Peyer's patch (tissue), 4 donors: ENCODE measurements at regions not wholly inside any gene's neighbourhood (a gene's known extent, or its start where the extent isn't known, plus 50 kb on each side); places are given as distances from the start of the nearest gene placed in this dataset.
A peak's percentile ranks its signal among the peaks of the same experiment; 100 is the strongest.

ENCODE experiments used
- DNase-seq, 3 donors: peaks; one replicate each; pipeline ENCODE4 v3.0.0-alpha.2; 2017 to 2019
- H3K27ac ChIP-seq, 4 donors: fragments of 200-600 bp; sonication (generic); one replicate each; pipeline ENCODE4 v1.5.1; 2016 to 2019
- H3K27me3 ChIP-seq, 2 donors: fragments of 200-600 bp; sonication (generic); one replicate each; pipeline ENCODE4 v1.5.1; 2019
- H3K36me3 ChIP-seq, 3 donors: fragments of 200-600 bp; sonication (generic); one replicate each; pipeline ENCODE4 v1.5.1; 2016 to 2019
- H3K4me1 ChIP-seq, 4 donors: fragments of 200-600 bp; sonication (generic); one replicate each; pipeline ENCODE4 v1.5.1; 2016 to 2019
- H3K4me3 ChIP-seq, 4 donors: fragments of 200-600 bp; sonication (generic); 1 replicate in 3 of 4; 2 replicates in 1 of 4; pipeline ENCODE4 v1.5.1; 2016 to 2019; ENCODE audit warnings: mild to moderate bottlenecking in 1 of 4
- H3K9me3 ChIP-seq, 4 donors: fragments of 200-600 bp; sonication (generic); one replicate each; pipeline ENCODE4 v1.5.1; 2016 to 2019; ENCODE audit warnings: mild to moderate bottlenecking in 1 of 4
- POLR2A ChIP-seq, 2 donors: fragments of 450-650 bp; IDR thresholded peaks; one replicate each; pipeline ENCODE4 v1.5.1; 2017; ENCODE audit warnings: antibody characterized with exemption in 2 of 2, mild to moderate bottlenecking in 2 of 2, moderate library complexity in 2 of 2
- TF ChIP-seq, protein P1 (sequence below), 6 experiments: fragments of 450-650 bp in 4 of 6; fragments of 200-600 bp in 2 of 6; sonication (generic) in 1 of 6; IDR thresholded peaks; one replicate each; pipeline ENCODE4 v1.5.1; 2017 to 2019; ENCODE audit warnings: antibody characterized with exemption in 6 of 6, mild to moderate bottlenecking in 3 of 6, moderate library complexity in 1 of 6

GRCh38 chr9:16257604-16258003, 612.9 kb downstream of the BNC2 start:
- Histone ChIP-seq H3K27ac (no peak overlapping the region), H3K4me3 (no peak overlapping the region), H3K36me3 (no peaks in the 10 kb centered on the region), H3K4me1 (no peaks in the 10 kb centered on the region), H3K9me3 (no peaks in the 10 kb centered on the region), H3K27me3 (no peaks in the 10 kb centered on the region)
- DNase-seq, result no peak
- TF ChIP-seq, protein P1, sequence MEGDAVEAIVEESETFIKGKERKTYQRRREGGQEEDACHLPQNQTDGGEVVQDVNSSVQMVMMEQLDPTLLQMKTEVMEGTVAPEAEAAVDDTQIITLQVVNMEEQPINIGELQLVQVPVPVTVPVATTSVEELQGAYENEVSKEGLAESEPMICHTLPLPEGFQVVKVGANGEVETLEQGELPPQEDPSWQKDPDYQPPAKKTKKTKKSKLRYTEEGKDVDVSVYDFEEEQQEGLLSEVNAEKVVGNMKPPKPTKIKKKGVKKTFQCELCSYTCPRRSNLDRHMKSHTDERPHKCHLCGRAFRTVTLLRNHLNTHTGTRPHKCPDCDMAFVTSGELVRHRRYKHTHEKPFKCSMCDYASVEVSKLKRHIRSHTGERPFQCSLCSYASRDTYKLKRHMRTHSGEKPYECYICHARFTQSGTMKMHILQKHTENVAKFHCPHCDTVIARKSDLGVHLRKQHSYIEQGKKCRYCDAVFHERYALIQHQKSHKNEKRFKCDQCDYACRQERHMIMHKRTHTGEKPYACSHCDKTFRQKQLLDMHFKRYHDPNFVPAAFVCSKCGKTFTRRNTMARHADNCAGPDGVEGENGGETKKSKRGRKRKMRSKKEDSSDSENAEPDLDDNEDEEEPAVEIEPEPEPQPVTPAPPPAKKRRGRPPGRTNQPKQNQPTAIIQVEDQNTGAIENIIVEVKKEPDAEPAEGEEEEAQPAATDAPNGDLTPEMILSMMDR (IDR thresholded peaks at IDR 0.05), result peak in 4 of 6 experiments; percentile 10 to 39 (median 33)
- no peak for TF ChIP-seq POLR2A (IDR thresholded peaks at IDR 0.05)

GRCh38 chr9:16258191-16258590, 612.3 kb downstream of the BNC2 start:
- no peak for DNase-seq
- Histone ChIP-seq H3K27me3 (no peaks in the 10 kb centered on the region), H3K4me3 (no peak overlapping the region), H3K36me3 (no peaks in the 10 kb centered on the region), H3K27ac (no peak overlapping the region), H3K4me1 (no peaks in the 10 kb centered on the region), H3K9me3 (no peaks in the 10 kb centered on the region)
- TF ChIP-seq, protein P1 (IDR thresholded peaks at IDR 0.05), result no peak
- no peak for TF ChIP-seq POLR2A (IDR thresholded peaks at IDR 0.05)

DNA sequence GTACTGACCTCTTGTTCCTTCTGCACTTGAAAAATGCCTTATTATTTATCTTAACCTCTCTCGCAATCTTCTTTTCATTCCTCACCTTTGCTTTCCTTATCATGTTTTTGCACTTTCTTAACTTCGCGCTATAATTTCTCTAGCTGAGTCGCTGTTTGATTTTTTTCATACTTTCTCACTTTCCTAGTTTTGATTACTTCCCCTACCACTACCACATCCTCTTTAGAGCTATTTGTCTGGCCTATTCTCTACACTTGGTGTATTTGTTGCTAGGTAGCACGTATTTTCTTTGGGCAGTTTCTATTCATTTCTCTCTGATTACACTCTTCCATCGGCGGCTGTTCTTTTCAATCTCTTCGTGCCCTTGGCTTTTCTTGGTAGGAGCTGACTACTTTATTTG, 611.8 kb downstream of the BNC2 start:
- H3K36me3 ChIP-seq, result no peaks in the 10 kb centered on the region
- no peaks in the 10 kb centered on the region for H3K9me3 ChIP-seq
- TF ChIP-seq, protein P1 (IDR thresholded peaks at IDR 0.05), result no peak
- no peak for TF ChIP-seq POLR2A (IDR thresholded peaks at IDR 0.05)
- H3K4me1 ChIP-seq, result no peaks in the 10 kb centered on the region
- no peak for DNase-seq
- no peak overlapping the region for H3K27ac ChIP-seq
- no peaks in the 10 kb centered on the region for H3K27me3 ChIP-seq
- no peak overlapping the region for H3K4me3 ChIP-seq

- TF ChIP-seq POLR2A (IDR thresholded peaks at IDR 0.05), result no peak
- TF ChIP-seq, protein P1 (IDR thresholded peaks at IDR 0.05), result no peak
Observed at GRCh38 chr9:16262477-16263261, 607.8 kb downstream of the BNC2 start.

DNA sequence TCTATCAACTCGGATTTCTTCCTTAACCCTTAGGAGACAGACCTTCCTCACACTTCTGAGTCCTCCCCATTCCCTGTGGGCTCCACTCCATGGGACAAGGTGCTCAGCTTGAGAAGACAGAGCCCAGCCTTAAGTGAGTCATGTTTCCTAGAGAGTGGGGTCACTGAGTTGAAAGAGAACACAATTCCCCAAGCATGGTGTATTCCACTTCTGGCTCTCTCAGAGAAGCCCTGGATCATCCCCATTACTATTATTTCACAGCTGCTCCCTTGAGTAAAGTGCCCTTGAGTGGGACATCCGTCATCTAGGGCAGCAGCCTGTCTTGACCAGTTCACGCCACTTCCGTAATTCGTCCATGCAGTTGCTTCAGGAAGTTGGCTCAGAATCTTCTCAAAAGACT, 604.8 kb downstream of the BNC2 start:
- TF ChIP-seq, protein P1 (IDR thresholded peaks at IDR 0.05), result no peak
- TF ChIP-seq POLR2A (IDR thresholded peaks at IDR 0.05), result no peak
- no peak for DNase-seq
- Histone ChIP-seq H3K36me3 (no peaks in the 10 kb centered on the region), H3K27ac (no peak overlapping the region), H3K4me1 (no peaks in the 10 kb centered on the region), H3K27me3 (no peaks in the 10 kb centered on the region), H3K9me3 (no peaks in the 10 kb centered on the region), H3K4me3 (no peak overlapping the region)

More at GRCh38 chr9:16262477-16263261, 607.8 kb downstream of the BNC2 start:
- no peak for DNase-seq
- Histone ChIP-seq H3K27ac (no peak overlapping the region), H3K27me3 (no peaks in the 10 kb centered on the region), H3K4me3 (no peak overlapping the region), H3K4me1 (no peaks in the 10 kb centered on the region), H3K9me3 (no peaks in the 10 kb centered on the region), H3K36me3 (no peaks in the 10 kb centered on the region)
